Thoracic aorta (tissue), 2 donors: ENCODE measurements at regions not wholly inside any gene's neighbourhood (a gene's known extent, or its start where the extent isn't known, plus 50 kb on each side); places are given as distances from the start of the nearest gene placed in this dataset.

ENCODE experiments used
- ATAC-seq: fragments of 150-250 bp; one replicate; pipeline ENCODE4 v1.8.0; 2017; ENCODE audit warnings: low read depth; ENCODE audit not compliant: insufficient number of reproducible peaks, low FRiP score
- DNase-seq: peaks from one replicate; pipeline ENCODE4 v3.0.0-alpha.2; 2020; ENCODE audit warnings: low spot score
- H3K27ac ChIP-seq, 2 donors: fragments of 200-600 bp; sonication (generic); 1 replicate in 1 of 2; 2 replicates in 1 of 2; pipeline ENCODE4 v1.5.1; 2016; ENCODE audit warnings: mild to moderate bottlenecking in 2 of 2, moderate library complexity in 2 of 2
- H3K27me3 ChIP-seq: fragments of 200-600 bp; sonication (generic); replicated peaks from 2 replicates; pipeline ENCODE4 v1.6.0; 2016; ENCODE audit warnings: mild to moderate bottlenecking; ENCODE audit not compliant: insufficient read depth
- H3K36me3 ChIP-seq: fragments of 200-600 bp; sonication (generic); one replicate; pipeline ENCODE4 v1.5.1; 2016
- H3K4me1 ChIP-seq, 2 donors: fragments of 200-600 bp; sonication (generic); 1 replicate in 1 of 2; 2 replicates in 1 of 2; pipeline versions ENCODE4 v1.5.1 to v1.6.0; 2016; ENCODE audit warnings: low read depth in 2 of 2, mild to moderate bottlenecking in 1 of 2; ENCODE audit not compliant: control insufficient read depth in 1 of 2
- H3K4me3 ChIP-seq: fragments of 200-600 bp; sonication (generic); 2 replicates; pipeline ENCODE4 v1.5.1; 2016; ENCODE audit warnings: mild to moderate bottlenecking
- H3K9me3 ChIP-seq: fragments of 200-600 bp; sonication (generic); 2 replicates; pipeline ENCODE4 v1.5.1; 2016
- TF ChIP-seq, protein P1 (sequence below): fragments of 200-600 bp; sonication (generic); IDR thresholded peaks from one replicate; pipeline ENCODE4 v1.5.1; 2019; ENCODE audit warnings: antibody characterized with exemption

DNA sequence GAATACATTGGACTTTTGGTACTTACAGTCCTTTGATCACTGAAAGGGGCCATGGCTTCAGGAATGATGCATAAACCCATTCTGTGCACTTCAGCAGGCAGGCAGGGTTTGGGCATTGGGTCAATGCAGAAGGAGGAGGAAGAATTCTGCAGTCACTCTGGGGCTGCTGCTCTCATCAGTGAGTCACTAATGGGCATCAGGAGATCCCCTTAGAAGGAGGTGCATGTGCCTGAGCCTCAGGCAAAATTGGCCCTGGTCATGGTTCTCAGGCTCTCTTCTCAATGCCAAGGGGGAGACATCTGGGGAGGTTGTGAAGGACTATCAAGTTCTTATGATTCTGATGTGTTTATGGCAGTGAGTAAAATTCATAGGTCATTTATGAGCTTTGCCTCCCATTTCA lies 52.0 kb upstream of the TNP1 start:
- Histone ChIP-seq H3K9me3 (no peaks in the 10 kb centered on the region), H3K4me1 (no peaks in the 10 kb centered on the region), H3K4me3 (no peak overlapping the region), H3K27me3 (no peaks in the 10 kb centered on the region), H3K27ac (no peak overlapping the region), H3K36me3 (no peaks in the 10 kb centered on the region)
- DNase-seq (no peak), ATAC-seq (no peak)
- TF ChIP-seq, protein P1, sequence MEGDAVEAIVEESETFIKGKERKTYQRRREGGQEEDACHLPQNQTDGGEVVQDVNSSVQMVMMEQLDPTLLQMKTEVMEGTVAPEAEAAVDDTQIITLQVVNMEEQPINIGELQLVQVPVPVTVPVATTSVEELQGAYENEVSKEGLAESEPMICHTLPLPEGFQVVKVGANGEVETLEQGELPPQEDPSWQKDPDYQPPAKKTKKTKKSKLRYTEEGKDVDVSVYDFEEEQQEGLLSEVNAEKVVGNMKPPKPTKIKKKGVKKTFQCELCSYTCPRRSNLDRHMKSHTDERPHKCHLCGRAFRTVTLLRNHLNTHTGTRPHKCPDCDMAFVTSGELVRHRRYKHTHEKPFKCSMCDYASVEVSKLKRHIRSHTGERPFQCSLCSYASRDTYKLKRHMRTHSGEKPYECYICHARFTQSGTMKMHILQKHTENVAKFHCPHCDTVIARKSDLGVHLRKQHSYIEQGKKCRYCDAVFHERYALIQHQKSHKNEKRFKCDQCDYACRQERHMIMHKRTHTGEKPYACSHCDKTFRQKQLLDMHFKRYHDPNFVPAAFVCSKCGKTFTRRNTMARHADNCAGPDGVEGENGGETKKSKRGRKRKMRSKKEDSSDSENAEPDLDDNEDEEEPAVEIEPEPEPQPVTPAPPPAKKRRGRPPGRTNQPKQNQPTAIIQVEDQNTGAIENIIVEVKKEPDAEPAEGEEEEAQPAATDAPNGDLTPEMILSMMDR: no peak

DNA sequence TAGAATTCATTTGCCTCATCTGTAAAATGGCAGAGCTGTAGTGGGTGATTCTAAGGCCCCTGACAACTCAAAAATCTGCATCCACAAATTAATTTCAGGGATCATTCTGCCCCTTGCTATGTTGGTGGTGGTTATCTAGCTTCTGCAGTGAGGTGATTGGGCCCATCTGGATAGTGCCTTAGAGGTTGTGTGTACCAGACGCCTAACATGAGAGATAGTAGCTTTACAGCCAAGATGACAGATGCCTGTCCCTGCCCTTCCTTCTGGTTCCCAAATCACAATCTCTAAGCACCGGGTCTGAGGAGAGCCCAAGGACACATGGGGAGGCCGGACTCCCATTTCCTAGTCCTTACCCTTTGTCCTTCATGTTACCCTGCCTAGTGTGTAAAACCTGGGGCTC lies 51.1 kb upstream of the TNP1 start:
- TF ChIP-seq, protein P1: no peak
- no peaks in the 10 kb centered on the region for H3K9me3 ChIP-seq
- no peaks in the 10 kb centered on the region for H3K36me3 ChIP-seq
- H3K27me3 ChIP-seq: no peaks in the 10 kb centered on the region
- DNase-seq (no peak), ATAC-seq (no peak)
- no peak overlapping the region for H3K27ac ChIP-seq
- H3K4me1 ChIP-seq: no peaks in the 10 kb centered on the region
- no peak overlapping the region for H3K4me3 ChIP-seq

DNA sequence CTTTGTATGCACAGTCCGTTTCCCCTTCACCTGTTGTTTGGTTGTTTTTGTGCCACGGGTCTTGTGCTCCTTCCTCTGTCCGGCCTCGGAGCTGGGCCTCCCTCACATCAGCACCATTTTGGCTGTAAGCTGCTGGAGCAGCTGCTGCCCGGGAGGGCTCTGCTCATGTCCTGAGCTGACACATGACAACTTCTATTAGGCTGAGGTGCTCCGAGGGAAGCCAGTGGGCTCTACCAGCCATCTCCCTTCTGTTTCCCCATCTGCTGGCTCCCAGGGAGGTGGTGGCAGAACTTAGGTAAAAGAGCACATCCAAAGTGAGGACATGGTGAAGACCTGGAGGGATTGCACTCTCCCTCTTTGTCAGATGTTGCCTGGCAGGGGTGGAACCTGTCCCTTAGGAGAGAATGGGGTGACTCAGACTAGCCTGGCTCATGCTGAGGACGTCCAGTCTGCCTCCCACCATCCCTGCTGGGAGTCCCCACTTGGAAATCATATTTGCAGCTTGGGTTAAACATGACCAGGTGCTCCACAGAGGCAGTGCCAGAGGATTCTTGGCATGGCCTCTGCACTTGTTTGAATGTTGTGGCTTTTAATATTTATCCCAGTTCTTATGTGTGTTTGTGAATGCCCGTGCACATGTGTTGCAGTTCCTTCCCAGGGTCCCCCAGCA lies 49.8 kb upstream of the TNP1 start:
- H3K4me3 ChIP-seq: no peak overlapping the region
- TF ChIP-seq, protein P1: no peak
- ATAC-seq: no peak
- no peak for DNase-seq
- H3K27me3 ChIP-seq: no peaks in the 10 kb centered on the region
- no peaks in the 10 kb centered on the region for H3K9me3 ChIP-seq
- no peaks in the 10 kb centered on the region for H3K4me1 ChIP-seq
- no peak overlapping the region for H3K27ac ChIP-seq
- no peaks in the 10 kb centered on the region for H3K36me3 ChIP-seq
